ENCODE measurements at regions not wholly inside any gene's neighbourhood (a gene's known extent, or its start where the extent isn't known, plus 50 kb on each side); places are given as distances from the start of the nearest gene placed in this dataset.

DNA sequence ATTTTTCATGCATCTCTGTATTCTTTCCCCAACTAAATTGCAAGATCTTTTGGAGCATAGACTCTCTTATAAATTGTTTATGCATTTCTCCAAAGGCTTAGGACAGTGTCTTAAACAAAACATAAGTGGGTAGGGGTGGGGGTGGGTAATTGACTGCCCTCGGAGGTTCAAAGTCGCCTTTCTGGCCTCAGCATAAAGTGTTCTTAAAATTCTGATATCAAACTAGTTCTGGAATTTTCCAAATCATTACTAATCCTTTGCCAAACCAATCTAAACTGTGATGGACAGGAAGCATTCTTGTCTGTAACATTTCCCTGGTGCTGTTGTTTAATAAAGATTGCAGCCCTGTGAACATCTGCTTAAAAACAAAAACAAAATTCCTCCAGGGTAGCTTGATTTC lies 61.8 kb upstream of the FAT3 start:
- TF ChIP-seq POLR2AphosphoS5 (IDR thresholded peaks at IDR 0.05; ENCODE audit: low read depth, low read length), result no peak
- TF ChIP-seq TAF1 (IDR thresholded peaks at IDR 0.05; ENCODE audit: borderline replicate concordance, insufficient read depth, low read length), result no peak
- no peak for TF ChIP-seq SIN3A (IDR thresholded peaks at IDR 0.05; ENCODE audit: borderline replicate concordance, insufficient read depth, low read length)
- TF ChIP-seq, protein P1, sequence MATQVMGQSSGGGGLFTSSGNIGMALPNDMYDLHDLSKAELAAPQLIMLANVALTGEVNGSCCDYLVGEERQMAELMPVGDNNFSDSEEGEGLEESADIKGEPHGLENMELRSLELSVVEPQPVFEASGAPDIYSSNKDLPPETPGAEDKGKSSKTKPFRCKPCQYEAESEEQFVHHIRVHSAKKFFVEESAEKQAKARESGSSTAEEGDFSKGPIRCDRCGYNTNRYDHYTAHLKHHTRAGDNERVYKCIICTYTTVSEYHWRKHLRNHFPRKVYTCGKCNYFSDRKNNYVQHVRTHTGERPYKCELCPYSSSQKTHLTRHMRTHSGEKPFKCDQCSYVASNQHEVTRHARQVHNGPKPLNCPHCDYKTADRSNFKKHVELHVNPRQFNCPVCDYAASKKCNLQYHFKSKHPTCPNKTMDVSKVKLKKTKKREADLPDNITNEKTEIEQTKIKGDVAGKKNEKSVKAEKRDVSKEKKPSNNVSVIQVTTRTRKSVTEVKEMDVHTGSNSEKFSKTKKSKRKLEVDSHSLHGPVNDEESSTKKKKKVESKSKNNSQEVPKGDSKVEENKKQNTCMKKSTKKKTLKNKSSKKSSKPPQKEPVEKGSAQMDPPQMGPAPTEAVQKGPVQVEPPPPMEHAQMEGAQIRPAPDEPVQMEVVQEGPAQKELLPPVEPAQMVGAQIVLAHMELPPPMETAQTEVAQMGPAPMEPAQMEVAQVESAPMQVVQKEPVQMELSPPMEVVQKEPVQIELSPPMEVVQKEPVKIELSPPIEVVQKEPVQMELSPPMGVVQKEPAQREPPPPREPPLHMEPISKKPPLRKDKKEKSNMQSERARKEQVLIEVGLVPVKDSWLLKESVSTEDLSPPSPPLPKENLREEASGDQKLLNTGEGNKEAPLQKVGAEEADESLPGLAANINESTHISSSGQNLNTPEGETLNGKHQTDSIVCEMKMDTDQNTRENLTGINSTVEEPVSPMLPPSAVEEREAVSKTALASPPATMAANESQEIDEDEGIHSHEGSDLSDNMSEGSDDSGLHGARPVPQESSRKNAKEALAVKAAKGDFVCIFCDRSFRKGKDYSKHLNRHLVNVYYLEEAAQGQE (IDR thresholded peaks at IDR 0.05; ENCODE audit: insufficient read depth in 1 of 2, low read depth in 2 of 2, low read length in 2 of 2), result no peak
- TF ChIP-seq FOXP2 (optimal IDR thresholded peaks at IDR 0.05; ENCODE audit: borderline replicate concordance, extremely low read depth, extremely low read length, insufficient read depth), result no peak
